ENCODE measurements at regions not wholly inside any gene's neighbourhood (a gene's known extent, or its start where the extent isn't known, plus 50 kb on each side); places are given as distances from the start of the nearest gene placed in this dataset.

GRCh38 chr13:111857336-111857735, 209.6 kb upstream of the SOX1 start:
- H3K4me1 ChIP-seq: no peaks in the 10 kb centered on the region
- TF ChIP-seq CTCF (IDR thresholded peaks at IDR 0.05 in 4 of 5, conservative IDR thresholded peaks at IDR 0.05 in 1 of 5): no peak
- no peak for TF ChIP-seq POLR2A (IDR thresholded peaks at IDR 0.05)
- no peaks in the 10 kb centered on the region for H3K27me3 ChIP-seq
- DNase-seq: no peak
- in situ Hi-C loops (cut with MboI; ENCODE audit: low sequenced_read_pairs in 4 of 4): no loop called here
- H3K9me3 ChIP-seq: no peaks in the 10 kb centered on the region
- no peaks in the 10 kb centered on the region for H3K36me3 ChIP-seq
- H3K27ac ChIP-seq: no peak overlapping the region
- no peak for ATAC-seq
- no peak overlapping the region for H3K4me3 ChIP-seq
- intact Hi-C loops (cut with DNase I; ENCODE audit: low total_unique reads): no loop called here

DNA sequence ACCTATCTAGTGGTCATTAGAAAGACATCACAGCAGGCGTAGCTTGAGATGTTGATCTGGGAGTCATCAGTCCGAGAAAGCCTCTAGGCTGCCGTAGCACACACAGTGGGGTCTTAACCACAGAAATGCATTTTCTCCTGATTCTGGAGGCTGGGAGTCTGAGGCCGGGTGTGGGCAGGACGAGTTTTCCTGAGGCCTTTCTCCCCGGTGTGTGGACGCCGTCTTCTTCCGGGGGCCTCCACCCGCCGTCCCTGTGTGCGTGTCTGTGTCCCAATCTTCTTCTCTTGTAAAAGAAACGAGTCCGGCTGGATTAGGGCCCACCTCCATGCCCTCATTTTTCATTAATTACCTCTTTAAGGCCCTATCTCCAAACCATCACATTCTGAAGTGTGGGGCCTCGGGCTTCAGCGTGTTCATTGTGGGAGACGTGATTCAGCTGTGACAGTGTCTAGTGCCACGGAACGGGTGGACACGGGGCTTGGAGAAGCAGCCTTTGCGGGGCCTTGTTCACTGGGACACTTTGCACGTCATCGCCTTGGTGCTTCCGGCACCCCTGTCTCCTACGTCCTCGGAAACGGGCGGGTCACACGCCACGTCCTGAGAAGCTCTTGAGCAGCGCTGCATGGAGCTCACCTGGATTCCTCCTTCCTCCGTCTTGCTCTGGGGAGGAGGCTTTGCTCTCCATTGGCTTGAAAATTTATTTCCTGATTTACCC, 208.9 kb upstream of the SOX1 start:
- Histone ChIP-seq H3K27me3 (no peaks in the 10 kb centered on the region), H3K27ac (no peak overlapping the region), H3K36me3 (no peaks in the 10 kb centered on the region), H3K4me1 (no peaks in the 10 kb centered on the region), H3K4me3 (no peak overlapping the region), H3K9me3 (no peaks in the 10 kb centered on the region)
- no peak for TF ChIP-seq POLR2A (IDR thresholded peaks at IDR 0.05)
- TF ChIP-seq CTCF (IDR thresholded peaks at IDR 0.05 in 4 of 5, conservative IDR thresholded peaks at IDR 0.05 in 1 of 5): no peak
- in situ Hi-C loops (cut with MboI; ENCODE audit: low sequenced_read_pairs in 4 of 4) (no loop called here), intact Hi-C loops (cut with DNase I; ENCODE audit: low total_unique reads) (no loop called here)
- DNase-seq (no peak), ATAC-seq (no peak)

DNA sequence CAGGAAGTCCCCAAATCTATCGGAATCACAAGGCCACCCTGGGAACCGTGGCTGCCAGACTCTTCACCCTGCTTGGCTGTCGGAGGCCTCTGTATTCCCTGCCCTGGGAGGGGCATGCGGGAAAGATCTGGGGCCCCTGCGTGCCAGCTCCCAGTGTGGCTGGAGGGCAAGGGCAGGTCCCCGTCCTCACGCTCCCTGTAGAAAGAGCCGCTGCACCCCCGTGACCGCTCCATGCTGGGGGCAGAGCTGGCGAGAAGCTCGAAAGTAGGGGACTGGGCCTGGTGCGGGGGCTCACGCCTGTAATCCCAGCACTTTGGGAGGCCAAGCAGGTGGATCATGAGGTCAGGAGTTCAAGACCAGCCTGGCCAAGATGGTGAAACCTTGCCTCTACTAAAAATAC, 208.4 kb upstream of the SOX1 start:
- intact Hi-C loops (cut with DNase I; ENCODE audit: low total_unique reads) (no loop called here), in situ Hi-C loops (cut with MboI; ENCODE audit: low sequenced_read_pairs in 4 of 4) (no loop called here)

DNA sequence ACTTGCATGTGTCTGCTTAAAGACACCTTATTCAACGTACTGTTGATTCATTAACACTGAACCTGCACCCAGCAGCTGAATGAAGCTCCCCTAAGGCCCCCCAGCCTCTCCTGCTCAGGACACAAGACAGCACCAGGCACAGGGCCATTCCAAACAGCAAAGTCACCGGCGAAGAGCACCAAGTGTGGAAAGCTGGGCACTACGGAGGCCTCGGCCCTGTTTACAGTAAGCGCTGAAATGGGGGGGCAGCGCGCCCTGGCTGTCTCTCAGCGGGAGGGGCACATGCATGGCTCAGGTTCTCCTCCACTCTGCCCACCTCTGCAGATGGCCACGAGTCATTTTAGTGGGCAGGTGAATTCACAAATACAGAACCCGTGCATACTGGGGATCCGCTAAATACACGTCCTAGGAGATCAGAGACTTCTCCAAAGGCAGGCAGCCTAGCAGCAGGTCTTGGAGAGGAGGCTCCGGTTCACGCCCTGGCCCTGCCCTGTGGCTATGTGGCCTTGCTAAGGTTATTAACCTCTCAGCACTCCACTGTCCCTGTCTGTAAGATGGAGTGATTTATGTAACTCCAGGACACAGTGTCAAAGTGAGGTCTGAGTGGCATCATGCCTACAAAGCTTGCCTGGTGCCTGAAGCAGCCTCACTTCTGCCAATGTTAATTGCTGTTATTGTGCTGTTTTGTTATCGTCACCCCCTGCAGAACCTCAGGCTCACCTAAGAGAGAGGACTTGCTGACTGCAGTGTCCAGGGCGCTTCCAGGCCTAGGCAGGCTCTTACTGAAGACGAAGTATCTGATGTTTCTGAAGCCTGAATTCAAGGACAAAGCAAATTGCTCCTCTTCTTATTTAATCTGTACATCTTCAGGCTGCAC, 207.4 kb upstream of the SOX1 start:
- Histone ChIP-seq H3K4me1 (no peaks in the 10 kb centered on the region), H3K9me3 (no peaks in the 10 kb centered on the region), H3K27me3 (no peaks in the 10 kb centered on the region), H3K27ac (no peak overlapping the region), H3K4me3 (no peak overlapping the region), H3K36me3 (no peaks in the 10 kb centered on the region)
- intact Hi-C loops (cut with DNase I; ENCODE audit: low total_unique reads) (no loop called here), in situ Hi-C loops (cut with MboI; ENCODE audit: low sequenced_read_pairs in 4 of 4) (no loop called here)
- TF ChIP-seq POLR2A (IDR thresholded peaks at IDR 0.05) (no peak), CTCF (IDR thresholded peaks at IDR 0.05 in 4 of 5, conservative IDR thresholded peaks at IDR 0.05 in 1 of 5) (no peak)
- DNase-seq: no peak
- ATAC-seq: no peak

More for the DNA sequence above, 208.4 kb upstream of the SOX1 start:
- no peak for DNase-seq
- no peak overlapping the region for H3K27ac ChIP-seq
- H3K4me3 ChIP-seq: no peak overlapping the region
- no peaks in the 10 kb centered on the region for H3K4me1 ChIP-seq
- ATAC-seq: no peak
- H3K9me3 ChIP-seq: no peaks in the 10 kb centered on the region
- no peaks in the 10 kb centered on the region for H3K27me3 ChIP-seq
- H3K36me3 ChIP-seq: no peaks in the 10 kb centered on the region
- TF ChIP-seq POLR2A (IDR thresholded peaks at IDR 0.05): no peak
- no peak for TF ChIP-seq CTCF (IDR thresholded peaks at IDR 0.05 in 4 of 5, conservative IDR thresholded peaks at IDR 0.05 in 1 of 5)

Measured in gastrocnemius medialis (tissue), 4 donors.